Breast epithelium (tissue), 3 donors: ENCODE measurements at regions not wholly inside any gene's neighbourhood (a gene's known extent, or its start where the extent isn't known, plus 50 kb on each side); places are given as distances from the start of the nearest gene placed in this dataset.

Source experiments
- CTCF ChIP-seq, 3 donors: fragments of 450-650 bp; IDR thresholded peaks; one replicate each; pipeline ENCODE4 v1.5.1; 2016 to 2017; ENCODE audit warnings: antibody characterized with exemption in 3 of 3, mild to moderate bottlenecking in 3 of 3, moderate library complexity in 3 of 3
- POLR2A ChIP-seq: fragments of 450-650 bp; IDR thresholded peaks from one replicate; pipeline ENCODE4 v1.6.1; 2016; ENCODE audit warnings: antibody characterized with exemption, mild to moderate bottlenecking, moderate library complexity
- POLR2AphosphoS5 ChIP-seq, 3 donors: sonication (generic); formaldehyde crosslinking; IDR thresholded peaks; one replicate each; pipeline ENCODE4 v1.6.1; 2017; ENCODE audit warnings: antibody characterized with exemption in 3 of 3

- TF ChIP-seq CTCF (IDR thresholded peaks at IDR 0.05) = no peak
- TF ChIP-seq POLR2A = no peak
- no peak for TF ChIP-seq POLR2AphosphoS5 (IDR thresholded peaks at IDR 0.05)
Measured at GRCh38 chr14:83425706-83426105, 1892.1 kb upstream of the SEL1L start.
